IMR-90 (cell line): ENCODE measurements at regions not wholly inside any gene's neighbourhood (a gene's known extent, or its start where the extent isn't known, plus 50 kb on each side); places are given as distances from the start of the nearest gene placed in this dataset.

Experiments
- BHLHE40 ChIP-seq: fragments of 150-350 bp; IDR thresholded peaks from 2 replicates; pipeline ENCODE4 v1.6.1; 2016; ENCODE audit warnings: mild to moderate bottlenecking, low read depth, low read length
- CHD1 ChIP-seq: IDR thresholded peaks from 2 replicates; pipeline ENCODE4 v1.6.1; 2012; ENCODE audit warnings: low read depth, low read length, improper control_type of control experiment
- POLR2A ChIP-seq: IDR thresholded peaks from 2 replicates; pipeline ENCODE4 v1.6.1; 2012; ENCODE audit warnings: mild to moderate bottlenecking, low read depth, low read length
- RAD21 ChIP-seq: IDR thresholded peaks from 2 replicates; pipeline ENCODE4 v1.6.1; 2012; ENCODE audit warnings: low read length, improper control_type of control experiment
- TF ChIP-seq, protein P1 (sequence below): conservative IDR thresholded peaks from 2 replicates; pipeline ENCODE4 v1.5.1; 2012; ENCODE audit warnings: mild to moderate bottlenecking, low read depth, low read length, improper control_type of control experiment

DNA sequence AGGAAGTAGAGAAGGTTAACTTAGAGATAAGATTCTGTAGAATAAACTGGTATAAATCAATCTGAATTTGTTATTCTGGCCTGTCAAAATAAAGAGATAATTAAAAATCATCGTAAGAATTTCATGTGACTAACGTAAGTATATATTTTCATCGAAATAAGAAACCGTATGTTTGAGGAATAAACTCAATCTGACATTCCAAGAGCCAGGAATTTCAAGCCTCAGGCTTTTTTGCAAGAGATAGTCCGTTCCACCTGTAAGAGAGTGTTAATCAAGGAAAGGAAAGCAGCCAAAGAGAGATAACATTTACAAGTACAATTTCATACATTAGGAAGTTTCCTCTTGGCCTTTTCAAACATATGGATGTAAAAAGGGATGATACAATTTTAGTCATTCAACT lies 701.5 kb downstream of the CBLN2 start:
- TF ChIP-seq, protein P1, sequence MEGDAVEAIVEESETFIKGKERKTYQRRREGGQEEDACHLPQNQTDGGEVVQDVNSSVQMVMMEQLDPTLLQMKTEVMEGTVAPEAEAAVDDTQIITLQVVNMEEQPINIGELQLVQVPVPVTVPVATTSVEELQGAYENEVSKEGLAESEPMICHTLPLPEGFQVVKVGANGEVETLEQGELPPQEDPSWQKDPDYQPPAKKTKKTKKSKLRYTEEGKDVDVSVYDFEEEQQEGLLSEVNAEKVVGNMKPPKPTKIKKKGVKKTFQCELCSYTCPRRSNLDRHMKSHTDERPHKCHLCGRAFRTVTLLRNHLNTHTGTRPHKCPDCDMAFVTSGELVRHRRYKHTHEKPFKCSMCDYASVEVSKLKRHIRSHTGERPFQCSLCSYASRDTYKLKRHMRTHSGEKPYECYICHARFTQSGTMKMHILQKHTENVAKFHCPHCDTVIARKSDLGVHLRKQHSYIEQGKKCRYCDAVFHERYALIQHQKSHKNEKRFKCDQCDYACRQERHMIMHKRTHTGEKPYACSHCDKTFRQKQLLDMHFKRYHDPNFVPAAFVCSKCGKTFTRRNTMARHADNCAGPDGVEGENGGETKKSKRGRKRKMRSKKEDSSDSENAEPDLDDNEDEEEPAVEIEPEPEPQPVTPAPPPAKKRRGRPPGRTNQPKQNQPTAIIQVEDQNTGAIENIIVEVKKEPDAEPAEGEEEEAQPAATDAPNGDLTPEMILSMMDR, result no peak
- TF ChIP-seq POLR2A (no peak), RAD21 (no peak), BHLHE40 (no peak), CHD1 (no peak)
